ENCODE measurements at regions not wholly inside any gene's neighbourhood (a gene's known extent, or its start where the extent isn't known, plus 50 kb on each side); places are given as distances from the start of the nearest gene placed in this dataset.
A peak's percentile ranks its signal among the peaks of the same experiment; 100 is the strongest.
"Not testable (repeated sequence)": the region's sequence is repeated elsewhere in the genome, so short reads cannot be mapped to it uniquely, and the experiment has no call there.

GRCh38 chr7:82579047-82579446, 135.5 kb upstream of the CACNA2D1 start:
- no peak for TF ChIP-seq CTCF (IDR thresholded peaks at IDR 0.05; ENCODE audit: insufficient read depth, low read depth, low read length)
- no peak for DNase-seq (ENCODE audit: low read depth)
- no peak overlapping the region for H3K4me3 ChIP-seq (ENCODE audit: low read depth, low read length)

DNA sequence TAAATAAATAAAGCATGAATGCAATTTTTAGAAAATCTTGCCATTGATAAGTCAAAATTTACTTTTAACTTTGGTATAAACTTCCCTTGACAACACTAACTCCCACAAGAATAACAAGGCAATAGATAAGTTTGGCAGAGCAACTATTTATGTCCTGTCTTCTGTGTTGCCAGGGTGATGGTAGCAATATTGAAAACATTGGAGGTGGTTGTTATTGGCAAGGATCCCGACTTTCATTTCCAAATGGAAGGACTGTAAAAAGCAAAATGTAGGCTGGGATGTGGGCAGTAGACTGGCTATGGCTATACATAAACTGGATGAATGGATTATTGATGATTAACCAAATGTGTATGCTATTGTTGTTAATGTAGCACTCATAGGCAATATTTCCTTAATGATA, 134.9 kb upstream of the CACNA2D1 start:
- H3K4me3 ChIP-seq (ENCODE audit: low read depth, low read length) = no peak overlapping the region
- TF ChIP-seq CTCF (IDR thresholded peaks at IDR 0.05; ENCODE audit: insufficient read depth, low read depth, low read length) = no peak
- DNase-seq (ENCODE audit: low read depth) = no peak

- H3K4me3 ChIP-seq (ENCODE audit: low read depth, low read length) = no peak overlapping the region
- DNase-seq (ENCODE audit: low read depth) = peak; percentile 89
- peak; percentile 97 for TF ChIP-seq CTCF (IDR thresholded peaks at IDR 0.05; ENCODE audit: insufficient read depth, low read depth, low read length)
Observed at GRCh38 chr7:82572195-82572880, 128.8 kb upstream of the CACNA2D1 start.

GRCh38 chr7:82571047-82571446, 127.5 kb upstream of the CACNA2D1 start:
- not testable (repeated sequence) for DNase-seq (ENCODE audit: low read depth); H3K4me3 ChIP-seq (ENCODE audit: low read depth, low read length)

- TF ChIP-seq CTCF (IDR thresholded peaks at IDR 0.05; ENCODE audit: insufficient read depth, low read depth, low read length) = no peak
Observed at GRCh38 chr7:82567841-82568240, 124.3 kb upstream of the CACNA2D1 start.

GRCh38 chr7:82567356-82567755, 123.8 kb upstream of the CACNA2D1 start:
- no peak for TF ChIP-seq CTCF (IDR thresholded peaks at IDR 0.05; ENCODE audit: insufficient read depth, low read depth, low read length)
- no peak for DNase-seq (ENCODE audit: low read depth)
- no peak overlapping the region for H3K4me3 ChIP-seq (ENCODE audit: low read depth, low read length)

More at GRCh38 chr7:82567841-82568240, 124.3 kb upstream of the CACNA2D1 start:
- H3K4me3 ChIP-seq (ENCODE audit: low read depth, low read length) = no peak overlapping the region
- DNase-seq (ENCODE audit: low read depth) = no peak

GRCh38 chr7:82566752-82567151, 123.2 kb upstream of the CACNA2D1 start:
- no peak for TF ChIP-seq CTCF (IDR thresholded peaks at IDR 0.05; ENCODE audit: insufficient read depth, low read depth, low read length)
- DNase-seq (ENCODE audit: low read depth) = no peak
- H3K4me3 ChIP-seq (ENCODE audit: low read depth, low read length) = no peak overlapping the region
